HT-29 (cell line): ENCODE measurements at regions not wholly inside any gene's neighbourhood (a gene's known extent, or its start where the extent isn't known, plus 50 kb on each side); places are given as distances from the start of the nearest gene placed in this dataset.

Experiments used
- DNase-seq: peaks from one replicate; pipeline ENCODE4 v3.0.0-alpha.2; 2015; ENCODE audit warnings: low spot score

DNA sequence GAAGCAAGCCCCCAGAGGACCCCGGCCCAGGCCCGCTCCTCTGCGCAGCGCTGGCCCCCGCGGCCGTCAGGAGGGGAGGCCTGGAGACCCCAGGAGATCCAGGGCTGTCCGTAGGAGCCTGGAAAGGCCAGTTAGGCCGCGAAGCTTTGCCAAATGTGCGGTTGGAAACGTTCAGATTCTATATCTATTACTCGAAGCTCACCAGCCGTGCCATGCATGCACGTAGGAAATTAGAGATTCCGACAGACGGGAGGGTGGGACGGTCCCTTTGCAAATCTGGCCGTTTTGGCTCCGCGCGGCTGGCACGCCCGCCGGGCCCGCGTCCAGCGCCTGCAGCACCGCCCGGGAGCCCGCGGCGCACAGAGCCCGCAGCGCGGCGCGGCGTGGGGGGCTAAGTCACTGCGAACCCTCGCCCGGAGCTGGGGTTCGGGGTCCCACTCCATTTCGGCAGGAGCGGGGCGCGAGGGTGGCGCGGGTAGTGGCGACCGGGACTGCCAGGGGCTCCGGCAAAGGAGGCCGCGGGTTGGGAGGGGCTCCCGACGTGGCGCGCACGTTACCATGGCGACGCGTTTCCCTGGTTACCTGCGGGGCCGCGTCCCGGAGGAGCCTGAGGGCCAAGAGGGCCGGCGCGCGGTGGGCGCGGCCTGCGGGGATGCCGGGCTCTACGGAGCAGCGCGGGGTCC lies 488.6 kb upstream of the SMIM21 start:
- DNase-seq = no peak

DNA sequence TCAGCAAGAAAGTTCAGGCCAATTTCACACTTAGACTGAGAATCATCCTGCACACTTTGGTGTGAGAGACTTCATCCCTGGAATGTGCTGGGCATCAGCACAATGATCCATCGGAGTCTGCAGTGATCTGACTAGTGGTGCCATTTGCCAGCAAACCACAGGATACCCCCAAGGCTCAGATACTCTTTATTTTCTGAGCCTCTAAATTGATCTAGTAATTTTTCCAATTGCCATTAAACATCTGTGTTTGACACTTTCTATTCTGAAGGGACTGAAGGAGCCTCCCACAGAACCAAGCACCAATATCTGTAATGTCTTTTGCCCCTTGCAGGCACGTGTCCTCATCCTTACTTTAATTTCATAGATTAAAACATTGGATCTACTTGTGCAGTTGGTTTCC lies 485.3 kb upstream of the SMIM21 start:
- no peak for DNase-seq

DNA sequence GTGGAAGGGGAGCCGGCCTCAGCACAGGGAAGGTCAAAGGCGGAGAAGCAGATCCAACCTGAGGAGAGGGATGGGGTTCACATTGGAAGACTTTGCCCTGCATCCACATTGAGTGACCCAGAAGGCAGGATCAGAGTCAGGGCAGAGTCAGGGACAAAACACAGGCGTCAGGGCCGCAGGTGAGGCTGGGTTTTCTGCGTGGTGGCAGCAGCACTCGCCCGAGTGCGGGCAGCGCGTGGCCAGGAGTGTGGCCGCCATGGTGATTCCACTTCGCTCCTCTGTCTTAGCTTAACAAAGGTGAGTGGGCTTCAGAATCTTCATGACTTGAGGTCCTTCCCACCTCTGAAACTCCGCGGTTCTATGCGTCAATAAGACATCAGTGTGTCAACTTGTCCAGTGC lies 476.9 kb upstream of the SMIM21 start:
- no peak for DNase-seq

DNA sequence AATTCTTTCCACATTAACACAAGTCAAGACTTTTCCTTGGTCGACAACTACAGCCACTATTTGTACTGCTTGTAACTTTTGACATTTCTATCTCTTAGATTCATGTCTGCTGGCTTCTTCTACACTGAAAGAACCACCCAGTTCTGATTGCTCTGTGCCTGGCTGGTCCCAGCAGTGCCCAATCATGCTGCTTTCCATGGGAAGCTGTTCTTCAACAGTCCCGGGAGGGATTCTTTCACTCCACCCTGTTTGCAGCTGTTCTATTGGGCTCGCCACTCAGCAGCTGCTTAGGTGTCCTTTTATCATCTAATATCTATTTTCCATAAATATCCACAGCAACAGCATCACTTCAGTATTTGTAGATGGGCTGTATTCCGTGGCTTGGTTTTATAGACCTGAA lies 471.1 kb upstream of the SMIM21 start:
- DNase-seq = no peak

DNA sequence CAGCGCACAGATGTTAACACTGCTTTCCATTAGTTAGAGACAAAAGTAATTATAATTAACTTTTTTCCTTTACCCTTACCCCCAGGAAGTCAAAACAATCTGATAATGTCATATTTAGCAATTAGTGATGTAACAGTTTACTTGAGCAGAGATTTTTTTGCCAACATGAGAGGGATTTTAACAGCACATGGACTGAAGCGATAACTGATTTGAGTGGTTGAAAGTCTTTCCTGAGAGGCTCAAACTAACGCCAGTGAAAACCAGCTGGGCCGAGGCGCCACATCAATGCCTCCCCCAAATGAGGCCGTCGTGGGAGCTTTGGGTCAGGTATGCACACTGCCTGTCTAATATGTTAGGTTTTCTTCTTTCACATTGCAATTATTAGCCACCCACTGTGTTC lies 469.9 kb upstream of the SMIM21 start:
- DNase-seq = no peak

DNA sequence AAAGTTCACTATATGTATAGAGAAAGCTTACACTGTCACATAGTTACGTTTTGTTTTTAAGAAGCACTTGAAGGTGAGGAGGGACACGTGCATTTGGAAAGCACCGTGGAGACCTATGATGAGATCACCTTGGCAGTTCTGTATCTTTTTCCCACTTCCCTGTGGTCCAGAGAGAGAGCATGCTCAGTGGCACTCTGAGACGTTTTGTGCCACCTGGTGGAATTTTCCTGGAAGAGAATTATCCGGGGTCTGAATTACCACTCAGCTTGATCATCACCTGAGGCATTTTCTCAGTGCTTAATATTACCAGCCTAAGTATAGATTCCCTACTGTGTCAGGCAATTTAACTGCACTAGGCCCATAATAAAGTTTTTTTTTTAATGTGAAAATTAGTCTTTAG lies 469.4 kb upstream of the SMIM21 start:
- DNase-seq = peak; percentile 14

DNA sequence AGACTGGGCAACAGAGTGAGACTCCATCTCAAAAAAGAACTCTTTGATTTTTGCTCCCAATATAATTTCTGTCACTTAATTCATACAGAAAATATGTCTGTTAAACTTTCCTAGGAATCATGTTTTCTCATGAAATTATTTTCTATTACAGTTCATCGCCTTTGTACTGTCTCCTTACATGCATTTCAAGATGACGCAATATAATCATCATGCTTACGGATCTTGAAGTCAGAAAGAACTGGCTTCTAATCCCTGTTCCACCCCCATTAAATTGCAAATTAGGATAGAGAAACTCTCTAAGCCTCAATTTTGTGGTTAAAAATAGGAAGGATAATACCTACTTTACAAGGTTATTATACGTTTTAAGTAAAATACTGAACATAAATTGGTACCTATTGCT lies 467.6 kb upstream of the SMIM21 start:
- DNase-seq = no peak

DNA sequence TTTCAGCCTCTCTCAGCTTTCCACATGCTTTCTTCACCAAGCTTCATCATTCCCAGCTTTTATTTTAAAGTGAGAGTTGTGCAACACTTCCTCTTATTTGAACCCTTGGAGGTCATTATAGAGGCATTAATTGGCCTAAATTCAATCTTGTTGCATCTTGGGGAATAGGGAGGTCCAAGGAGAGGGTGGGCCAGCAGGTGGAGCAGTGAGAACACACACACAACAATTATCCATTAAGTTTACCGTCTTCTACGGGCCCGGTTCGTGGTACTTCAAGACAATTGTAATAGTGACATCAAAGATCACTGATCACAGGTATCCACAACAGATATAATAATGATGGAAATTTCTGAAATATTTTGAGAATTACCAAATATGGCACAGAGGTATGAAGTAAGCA lies 457.2 kb upstream of the SMIM21 start:
- no peak for DNase-seq

DNA sequence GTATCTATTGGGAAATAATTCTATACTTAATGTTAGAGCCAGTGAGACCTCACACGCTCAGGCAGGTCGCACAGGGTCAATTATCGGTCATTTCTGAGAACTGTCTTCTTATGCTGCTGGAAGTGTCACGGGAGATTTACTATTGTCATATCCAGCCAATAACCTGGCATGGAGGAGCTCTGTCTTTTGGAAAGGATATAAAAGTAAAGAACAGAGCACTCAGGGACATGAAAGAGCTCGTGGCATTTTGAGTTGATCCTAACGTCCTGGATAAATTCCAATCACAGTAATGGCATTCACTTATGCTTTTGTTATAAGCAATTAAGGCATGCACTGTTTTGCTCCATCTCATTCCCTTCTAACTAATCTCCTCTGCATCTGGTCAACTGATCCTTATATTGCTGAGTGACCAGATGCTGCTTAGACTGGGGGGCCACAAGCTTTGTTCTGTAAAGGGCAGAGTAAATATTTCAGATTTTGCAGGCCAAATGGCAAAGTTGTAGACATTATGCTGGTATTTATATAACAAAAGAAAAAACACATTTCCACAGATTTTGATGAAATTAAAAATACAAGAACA lies 453.5 kb upstream of the SMIM21 start:
- DNase-seq = no peak

DNA sequence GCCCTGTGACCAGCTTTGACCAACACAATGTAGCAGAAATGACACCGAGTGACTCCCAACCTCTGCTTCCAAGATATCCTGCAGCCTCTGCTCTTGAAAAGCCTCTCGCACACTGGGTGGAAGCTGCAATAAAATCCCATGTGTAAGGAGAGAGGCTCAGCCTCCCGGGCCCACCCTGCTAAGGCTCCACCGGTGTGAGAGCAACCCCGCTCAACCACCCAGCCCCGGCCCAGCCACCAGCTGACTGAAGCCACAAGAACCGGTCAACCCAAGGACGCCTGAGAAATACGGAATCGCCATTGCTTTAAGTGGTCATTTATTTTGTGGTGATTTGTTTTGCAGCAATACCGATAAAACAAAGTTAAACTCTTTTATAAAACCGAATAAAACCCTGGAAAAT lies 452.8 kb upstream of the SMIM21 start:
- no peak for DNase-seq

DNA sequence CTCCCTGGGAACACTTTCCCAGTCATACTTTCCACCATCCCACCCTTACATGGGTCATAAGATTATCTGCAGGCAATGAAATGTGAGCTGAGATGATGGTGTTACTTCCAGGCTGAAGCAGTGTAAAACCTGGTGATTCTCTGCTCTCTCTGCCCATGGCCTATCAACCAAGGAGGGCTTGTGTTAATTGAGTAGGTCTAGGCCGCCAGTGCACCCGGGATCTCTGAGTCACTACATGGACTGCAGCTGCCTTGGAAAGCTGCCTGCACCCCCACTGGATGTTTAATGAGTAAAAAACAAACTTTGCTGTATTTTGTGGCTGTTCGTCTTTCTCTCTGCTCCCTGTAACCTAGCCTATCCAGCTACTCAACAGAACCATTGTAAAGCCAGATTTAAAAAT lies 451.7 kb upstream of the SMIM21 start:
- no peak for DNase-seq

DNA sequence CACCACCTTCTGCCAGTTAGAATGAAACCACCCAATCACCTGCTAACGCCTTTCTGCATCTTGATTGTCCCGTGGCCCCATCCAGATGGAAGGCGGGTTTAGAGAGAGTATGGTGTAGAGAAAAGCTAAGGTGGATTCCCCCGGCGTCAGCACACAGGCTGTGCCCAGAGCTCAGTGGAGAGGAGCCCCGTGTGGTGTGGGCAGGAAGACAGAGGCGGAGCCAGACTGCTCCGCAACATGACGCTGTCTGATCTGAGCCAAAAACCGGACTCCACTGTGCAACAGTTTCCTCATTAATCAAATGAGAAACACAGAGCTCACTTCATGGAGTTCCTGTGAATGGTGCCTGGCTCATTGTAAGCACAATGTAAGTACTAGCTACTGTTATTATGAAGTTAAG lies 448.1 kb upstream of the SMIM21 start:
- DNase-seq = no peak

DNA sequence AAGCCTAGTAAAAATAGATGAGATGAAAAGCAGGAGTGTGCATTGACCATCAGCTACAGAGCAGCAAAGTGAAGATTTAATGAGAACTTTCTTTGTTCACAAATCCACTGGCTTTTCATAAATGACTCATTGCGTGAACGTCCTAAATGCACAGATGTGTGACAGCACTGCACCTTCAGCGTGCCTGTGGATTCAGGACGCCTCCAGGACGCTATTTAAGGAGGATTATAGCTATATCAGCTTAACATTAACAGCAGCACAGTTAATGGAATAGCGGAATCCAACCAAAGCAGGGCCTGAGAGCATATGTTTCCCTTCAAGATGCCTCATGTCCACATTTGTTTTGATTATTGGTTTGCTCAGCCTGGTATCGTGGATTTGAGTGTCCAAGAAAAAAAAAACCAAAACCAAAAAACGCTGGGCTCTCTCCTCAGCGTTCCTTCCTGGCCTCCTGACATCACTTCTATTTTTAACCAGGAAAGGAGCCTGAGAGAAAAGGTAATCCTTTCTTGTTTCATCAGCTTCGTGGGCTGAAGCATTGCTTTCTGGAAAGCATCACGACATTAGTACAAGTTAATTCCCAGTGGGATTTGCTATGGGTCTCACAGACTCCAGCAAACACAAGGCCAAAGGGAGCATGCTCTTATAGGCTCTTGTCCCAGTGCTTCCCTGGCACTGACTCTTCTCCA lies 447.0 kb upstream of the SMIM21 start:
- no peak for DNase-seq

DNA sequence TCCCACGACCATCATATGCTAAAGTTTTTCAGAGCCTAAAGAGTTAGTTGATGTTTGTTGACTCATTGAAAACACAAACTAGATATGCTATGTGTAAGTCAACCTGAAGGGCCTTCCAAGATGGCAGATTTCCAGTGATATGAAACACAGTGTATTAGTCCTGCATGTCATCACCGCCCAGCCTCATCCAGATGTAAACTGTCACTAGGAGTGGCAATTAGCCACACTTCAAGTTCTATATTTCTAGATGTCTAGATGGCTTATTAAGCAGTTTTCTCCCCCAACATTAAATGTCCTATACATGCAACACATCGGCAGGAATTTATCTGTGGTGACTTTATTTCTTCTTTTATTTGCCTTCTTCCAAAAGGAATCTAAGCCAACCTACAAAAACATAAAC lies 444.1 kb upstream of the SMIM21 start:
- DNase-seq = no peak

DNA sequence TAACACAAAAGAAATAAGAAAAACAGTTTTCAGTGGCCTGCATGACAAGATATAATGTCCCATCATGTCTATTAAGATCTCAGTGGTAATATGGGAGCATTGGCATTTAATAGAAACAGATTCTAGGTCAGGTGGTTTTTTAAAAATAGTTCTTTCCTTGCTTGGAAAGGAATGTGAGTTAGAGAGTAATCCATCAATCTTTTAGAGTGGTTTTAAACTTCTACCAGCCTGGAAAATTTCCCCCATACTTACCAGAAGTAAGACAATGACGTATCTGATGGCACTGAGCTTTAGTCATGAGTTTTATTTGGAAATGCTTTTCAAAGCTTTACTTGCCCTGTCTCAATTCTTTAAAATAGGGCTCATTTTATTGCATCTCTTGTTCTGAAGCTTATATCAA lies 441.7 kb upstream of the SMIM21 start:
- no peak for DNase-seq

DNA sequence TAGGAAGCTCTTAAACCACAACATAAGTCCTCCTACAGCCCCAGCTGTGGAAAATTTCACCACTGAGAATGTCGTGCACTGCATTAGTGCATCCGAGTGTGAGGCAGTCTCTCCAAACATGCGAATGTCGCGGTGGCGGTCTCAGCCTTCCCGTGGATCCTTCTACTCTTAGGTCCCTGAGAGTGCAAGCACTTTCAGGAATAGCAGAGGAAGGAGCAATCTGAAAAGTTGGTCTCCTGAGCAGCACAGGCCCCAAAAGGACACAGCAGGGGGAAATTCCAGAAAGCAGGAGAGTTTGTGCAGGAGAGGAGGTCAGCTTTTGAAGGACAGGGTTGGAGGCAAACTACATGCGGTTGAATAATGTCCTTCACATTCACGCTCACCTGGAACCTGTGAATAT lies 440.5 kb upstream of the SMIM21 start:
- DNase-seq = no peak

DNA sequence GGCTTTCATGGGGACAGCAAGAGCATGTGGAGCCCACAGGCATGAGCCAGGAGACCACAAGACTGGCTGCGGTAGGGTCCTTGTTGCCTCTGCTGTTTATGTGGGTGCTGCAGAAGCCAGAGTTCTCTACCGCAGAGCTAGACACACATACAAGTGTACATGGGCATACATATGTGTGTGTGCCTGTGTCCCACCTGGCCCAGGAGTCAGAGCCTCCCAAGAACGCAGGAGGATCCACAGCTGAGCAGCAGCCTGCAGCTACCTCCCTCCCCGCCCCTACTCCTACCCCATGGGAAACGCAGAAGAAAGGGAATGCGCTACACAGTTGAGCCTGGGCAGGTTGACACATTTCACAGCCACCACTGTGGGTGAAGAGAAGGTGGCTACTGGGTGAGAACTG lies 438.1 kb upstream of the SMIM21 start:
- no peak for DNase-seq

DNA sequence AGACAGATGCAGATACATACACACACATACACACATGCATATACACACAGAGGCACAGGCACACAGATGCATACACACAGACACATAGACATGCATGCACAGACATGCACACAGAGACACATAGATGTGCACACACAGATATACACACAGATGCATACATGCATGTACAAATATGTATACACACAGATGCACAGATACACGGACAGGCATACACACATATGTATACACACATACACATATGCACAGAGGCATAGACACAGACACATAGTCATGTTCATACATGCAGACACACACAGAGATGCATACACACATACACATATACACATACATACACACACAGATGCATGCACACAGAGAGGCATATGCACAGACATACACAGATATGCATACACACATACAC lies 437.3 kb upstream of the SMIM21 start:
- DNase-seq = no peak

DNA sequence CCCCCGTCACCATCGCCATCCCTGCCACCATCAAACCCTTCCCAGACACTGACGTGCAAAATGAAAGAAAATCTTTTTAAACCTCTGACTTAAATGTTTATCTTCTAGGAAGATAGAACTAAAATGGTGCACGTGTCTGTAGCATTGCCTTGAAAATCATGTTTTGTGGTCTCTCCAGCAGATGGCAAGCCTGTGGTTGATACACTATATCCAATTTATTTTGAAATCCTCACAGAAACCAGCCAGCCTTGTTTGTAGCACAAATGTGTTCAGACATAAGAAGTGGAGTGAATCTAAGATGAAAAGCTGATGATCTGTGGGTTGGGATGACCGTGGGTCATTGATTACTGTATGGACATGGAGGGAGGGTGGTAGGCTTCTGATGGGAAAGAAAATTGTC lies 436.2 kb upstream of the SMIM21 start:
- no peak for DNase-seq

DNA sequence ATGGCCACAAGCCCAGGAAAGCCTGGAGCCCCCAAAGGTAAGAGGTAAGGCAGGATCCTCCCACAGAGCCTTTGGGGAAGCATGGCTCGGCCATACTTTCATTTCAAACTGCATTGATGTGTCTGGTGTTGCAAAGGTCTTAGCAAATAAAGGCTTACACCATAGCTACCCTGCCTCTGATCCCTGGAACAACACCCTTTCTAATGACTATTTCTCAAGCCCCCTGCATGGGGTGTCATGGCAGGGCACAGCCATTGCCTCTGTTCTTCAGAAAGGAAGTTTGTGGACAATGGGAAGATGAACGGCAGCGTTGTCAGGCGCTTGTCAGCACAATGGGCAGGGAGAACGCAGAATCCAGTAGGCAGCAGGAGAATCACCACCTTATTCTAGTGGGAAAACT lies 435.0 kb upstream of the SMIM21 start:
- no peak for DNase-seq

DNA sequence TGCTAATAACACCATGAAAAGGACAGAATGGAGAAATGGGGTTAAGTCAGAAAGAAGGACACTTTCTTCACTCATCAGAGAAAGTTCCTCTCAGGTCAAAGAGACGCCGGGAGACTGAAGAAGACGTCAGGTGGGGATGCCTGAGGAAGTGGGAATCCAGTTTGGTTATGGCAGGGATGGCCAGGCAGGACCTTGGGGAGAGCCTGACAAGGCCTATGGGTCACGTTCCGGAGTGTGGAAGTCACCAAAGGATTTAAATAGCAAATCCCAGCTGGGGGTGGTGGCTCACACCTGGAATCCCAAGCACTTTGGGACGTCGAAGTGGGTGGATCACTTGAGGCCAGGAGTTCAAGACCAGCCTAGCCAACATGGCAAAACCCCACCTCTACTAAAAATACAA lies 432.7 kb upstream of the SMIM21 start:
- no peak for DNase-seq

DNA sequence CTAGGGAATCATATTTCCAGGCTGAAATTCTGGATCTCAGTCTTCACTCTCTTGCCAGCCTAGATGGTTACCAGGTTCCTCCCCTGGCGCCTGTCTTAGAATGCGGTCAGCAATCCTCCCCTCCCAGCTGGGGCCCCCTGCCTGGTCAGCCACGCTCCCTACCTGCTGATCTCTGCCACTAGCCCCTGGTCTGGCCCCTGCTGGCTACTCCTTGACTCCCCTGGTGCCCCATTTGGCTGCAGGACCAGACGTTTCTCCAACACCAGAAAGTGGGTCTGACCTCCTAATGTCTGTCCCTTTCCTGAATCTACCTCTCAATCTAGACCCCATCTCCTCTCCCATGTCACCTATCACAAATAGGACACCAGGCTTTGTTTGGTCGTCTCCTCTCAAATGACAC lies 432.0 kb upstream of the SMIM21 start:
- no peak for DNase-seq

DNA sequence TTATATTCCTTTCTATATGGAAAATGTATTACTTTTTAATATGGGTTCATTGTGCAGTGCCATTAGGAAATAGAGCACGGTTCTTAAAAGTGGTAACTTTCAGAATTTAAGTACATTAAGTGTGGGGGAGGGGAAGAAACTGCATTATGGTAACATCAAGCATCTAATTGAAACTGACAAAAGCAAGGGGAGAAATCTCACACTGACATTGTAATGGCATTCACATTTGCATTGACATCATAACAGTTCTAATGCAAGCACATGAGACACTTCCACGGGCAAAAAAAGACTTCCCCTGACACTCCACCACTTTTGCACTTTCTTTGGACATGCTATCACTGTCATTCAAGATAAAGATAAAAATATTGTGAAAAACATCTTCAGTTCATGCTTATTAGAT lies 431.3 kb upstream of the SMIM21 start:
- no peak for DNase-seq

DNA sequence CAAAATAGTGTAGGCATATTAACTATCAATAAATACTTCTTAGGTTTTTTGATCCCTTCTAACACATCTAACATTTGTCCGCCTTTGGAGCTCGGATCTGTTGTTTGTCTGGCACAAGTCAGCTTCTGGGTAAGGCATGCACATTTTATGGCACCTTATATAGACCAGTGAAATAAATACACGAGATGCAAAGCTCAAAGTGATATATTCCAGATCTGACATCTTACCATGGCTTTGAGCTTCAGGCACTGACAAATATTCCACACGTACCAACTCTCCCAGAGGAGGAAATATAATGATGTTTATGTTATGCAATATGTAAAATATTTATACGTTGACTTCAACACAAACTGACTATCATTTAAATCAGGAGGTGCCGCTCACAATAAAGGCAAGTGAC lies 430.1 kb upstream of the SMIM21 start:
- DNase-seq = no peak
